ENCODE measurements at regions not wholly inside any gene's neighbourhood (a gene's known extent, or its start where the extent isn't known, plus 50 kb on each side); places are given as distances from the start of the nearest gene placed in this dataset.

GRCh38 chr16:86862595-86863280, 284.4 kb downstream of the FOXL1 start:
- intact Hi-C loops (cut with micrococcal nuclease), result no loop called here
- DNase-seq (ENCODE audit: low spot score), result no peak
- Mint-ChIP-seq H3K4me3 (ENCODE audit: low read depth) (no peak overlapping the region), H3K36me3 (ENCODE audit: low read depth) (no peaks in the 10 kb centered on the region), H3K4me1 (ENCODE audit: low read depth) (no peaks in the 10 kb centered on the region), H3K27ac (no peak overlapping the region), H3K9me3 (no peaks in the 10 kb centered on the region), H3K27me3 (ENCODE audit: low read depth) (no peaks in the 10 kb centered on the region)

- no peaks in the 10 kb centered on the region for H3K27me3 Mint-ChIP-seq (ENCODE audit: low read depth)
- no peak overlapping the region for H3K4me3 Mint-ChIP-seq (ENCODE audit: low read depth)
- no peaks in the 10 kb centered on the region for H3K4me1 Mint-ChIP-seq (ENCODE audit: low read depth)
- H3K9me3 Mint-ChIP-seq, result no peaks in the 10 kb centered on the region
- DNase-seq (ENCODE audit: low spot score), result no peak
- no peaks in the 10 kb centered on the region for H3K36me3 Mint-ChIP-seq (ENCODE audit: low read depth)
- H3K27ac Mint-ChIP-seq, result no peak overlapping the region
- intact Hi-C loops (cut with micrococcal nuclease), result no loop called here
Observed at GRCh38 chr16:86863609-86864008, 285.3 kb downstream of the FOXL1 start.

GRCh38 chr16:86864586-86864985, 286.2 kb downstream of the FOXL1 start:
- H3K27ac Mint-ChIP-seq, result no peak overlapping the region
- no peaks in the 10 kb centered on the region for H3K9me3 Mint-ChIP-seq
- DNase-seq (ENCODE audit: low spot score), result no peak
- intact Hi-C loops (cut with micrococcal nuclease), result no loop called here
- H3K4me1 Mint-ChIP-seq (ENCODE audit: low read depth), result no peaks in the 10 kb centered on the region
- no peaks in the 10 kb centered on the region for H3K36me3 Mint-ChIP-seq (ENCODE audit: low read depth)
- H3K4me3 Mint-ChIP-seq (ENCODE audit: low read depth), result no peak overlapping the region
- no peaks in the 10 kb centered on the region for H3K27me3 Mint-ChIP-seq (ENCODE audit: low read depth)

DNA sequence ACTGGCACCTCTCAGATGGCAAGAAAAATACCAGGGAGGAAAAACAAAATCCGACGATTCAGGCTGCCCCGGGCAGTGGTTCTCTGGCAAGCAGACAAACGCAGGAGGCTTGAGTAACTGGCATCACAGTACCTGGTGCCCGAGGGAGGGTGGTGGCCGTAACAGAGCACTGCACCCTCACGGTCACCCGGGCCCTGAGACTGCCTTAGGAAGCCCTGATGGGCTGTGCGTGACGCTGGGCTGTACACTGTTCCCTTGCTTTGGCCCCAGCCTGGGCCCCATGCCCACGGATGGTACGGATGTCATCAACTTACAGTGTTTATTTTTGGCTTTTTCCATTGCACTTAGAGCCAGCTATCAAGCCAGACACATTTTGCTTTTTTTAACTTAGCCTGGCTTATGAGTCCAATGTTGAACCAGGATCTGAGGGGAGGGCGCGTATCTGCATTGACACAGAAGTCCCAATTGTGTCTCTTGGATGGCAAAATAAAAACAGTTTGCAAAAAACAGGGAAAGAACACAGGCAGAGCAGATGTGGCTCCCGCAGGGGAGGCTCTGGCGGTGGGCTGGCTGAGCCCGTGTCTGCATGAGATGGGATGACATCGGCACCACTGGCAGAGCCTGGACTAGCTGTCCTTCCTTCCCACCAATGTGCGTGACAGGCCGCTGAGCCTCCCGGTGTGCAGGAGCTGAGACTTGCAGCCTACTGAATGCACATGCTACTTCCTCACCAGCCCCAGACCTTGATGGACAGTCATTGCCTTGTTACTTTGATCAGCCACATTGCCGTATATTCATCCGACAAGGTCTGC, 287.7 kb downstream of the FOXL1 start:
- DNase-seq (ENCODE audit: low spot score), result no peak
- no peaks in the 10 kb centered on the region for H3K9me3 Mint-ChIP-seq
- H3K27me3 Mint-ChIP-seq (ENCODE audit: low read depth), result no peaks in the 10 kb centered on the region
- no peaks in the 10 kb centered on the region for H3K4me1 Mint-ChIP-seq (ENCODE audit: low read depth)
- no peaks in the 10 kb centered on the region for H3K36me3 Mint-ChIP-seq (ENCODE audit: low read depth)
- H3K4me3 Mint-ChIP-seq (ENCODE audit: low read depth), result no peak overlapping the region
- intact Hi-C loops (cut with micrococcal nuclease), result no loop called here
- H3K27ac Mint-ChIP-seq, result no peak overlapping the region

- Mint-ChIP-seq H3K4me3 (ENCODE audit: low read depth) (no peak overlapping the region), H3K9me3 (no peaks in the 10 kb centered on the region), H3K27ac (no peak overlapping the region), H3K27me3 (ENCODE audit: low read depth) (no peaks in the 10 kb centered on the region), H3K36me3 (ENCODE audit: low read depth) (no peaks in the 10 kb centered on the region), H3K4me1 (ENCODE audit: low read depth) (no peaks in the 10 kb centered on the region)
- no peak for DNase-seq (ENCODE audit: low spot score)
- intact Hi-C loops (cut with micrococcal nuclease), result no loop called here
Observed at GRCh38 chr16:86866986-86867722, 288.8 kb downstream of the FOXL1 start.

DNA sequence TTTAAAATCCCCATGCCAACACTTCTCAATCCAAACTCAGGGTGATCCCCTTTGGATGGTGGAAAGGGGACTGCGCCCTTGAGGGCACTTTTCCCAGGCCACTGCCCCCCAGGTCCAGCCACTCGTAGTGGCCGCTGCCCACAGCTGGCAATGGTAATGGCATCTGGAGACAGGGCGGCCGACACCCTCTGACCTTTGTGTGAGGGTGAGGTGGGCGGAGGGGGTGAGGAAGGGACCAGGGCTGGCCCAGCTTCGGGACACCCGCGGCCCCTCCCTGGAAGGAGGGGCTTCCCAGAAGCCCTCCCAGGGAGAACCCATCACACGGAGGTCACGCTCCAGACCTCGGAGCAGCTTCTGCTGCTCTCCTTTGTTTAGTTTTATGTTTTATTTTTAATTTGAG, 289.7 kb downstream of the FOXL1 start:
- no peak overlapping the region for H3K27ac Mint-ChIP-seq
- H3K4me1 Mint-ChIP-seq (ENCODE audit: low read depth), result no peaks in the 10 kb centered on the region
- intact Hi-C loops (cut with micrococcal nuclease), result no loop called here
- H3K4me3 Mint-ChIP-seq (ENCODE audit: low read depth), result no peak overlapping the region
- no peak for DNase-seq (ENCODE audit: low spot score)
- no peaks in the 10 kb centered on the region for H3K36me3 Mint-ChIP-seq (ENCODE audit: low read depth)
- no peaks in the 10 kb centered on the region for H3K9me3 Mint-ChIP-seq
- H3K27me3 Mint-ChIP-seq (ENCODE audit: low read depth), result no peaks in the 10 kb centered on the region

DNA sequence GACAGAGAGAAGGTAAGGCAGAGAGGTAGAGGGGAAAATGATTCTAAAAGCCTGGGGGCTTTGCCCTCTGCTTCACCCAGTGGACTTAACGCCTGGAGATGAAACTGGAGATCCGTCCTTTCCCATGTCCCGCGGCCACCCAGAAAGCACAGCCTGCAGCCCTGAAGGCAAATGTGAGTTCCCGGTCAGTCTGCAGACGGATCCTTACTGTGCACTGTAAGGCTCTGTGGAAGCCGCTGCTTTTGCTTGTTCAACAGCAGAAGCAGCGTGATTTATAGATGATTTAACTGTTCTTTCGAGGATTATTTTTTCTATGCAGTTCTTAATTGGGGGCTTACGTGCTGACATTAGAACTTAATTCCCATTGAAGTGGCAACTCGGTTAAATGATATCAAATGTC, 290.4 kb downstream of the FOXL1 start:
- no peak overlapping the region for H3K4me3 Mint-ChIP-seq (ENCODE audit: low read depth)
- no peak overlapping the region for H3K27ac Mint-ChIP-seq
- no peaks in the 10 kb centered on the region for H3K36me3 Mint-ChIP-seq (ENCODE audit: low read depth)
- no peak for DNase-seq (ENCODE audit: low spot score)
- no peaks in the 10 kb centered on the region for H3K9me3 Mint-ChIP-seq
- no peaks in the 10 kb centered on the region for H3K4me1 Mint-ChIP-seq (ENCODE audit: low read depth)
- intact Hi-C loops (cut with micrococcal nuclease), result no loop called here
- H3K27me3 Mint-ChIP-seq (ENCODE audit: low read depth), result no peaks in the 10 kb centered on the region

- no peak for DNase-seq (ENCODE audit: low spot score)
- Mint-ChIP-seq H3K4me1 (ENCODE audit: low read depth) (no peaks in the 10 kb centered on the region), H3K9me3 (no peaks in the 10 kb centered on the region), H3K27ac (no peak overlapping the region), H3K27me3 (ENCODE audit: low read depth) (no peaks in the 10 kb centered on the region), H3K36me3 (ENCODE audit: low read depth) (no peaks in the 10 kb centered on the region), H3K4me3 (ENCODE audit: low read depth) (no peak overlapping the region)
- intact Hi-C loops (cut with micrococcal nuclease), result no loop called here
Observed at GRCh38 chr16:86869288-86870022, 291.1 kb downstream of the FOXL1 start.

DNA sequence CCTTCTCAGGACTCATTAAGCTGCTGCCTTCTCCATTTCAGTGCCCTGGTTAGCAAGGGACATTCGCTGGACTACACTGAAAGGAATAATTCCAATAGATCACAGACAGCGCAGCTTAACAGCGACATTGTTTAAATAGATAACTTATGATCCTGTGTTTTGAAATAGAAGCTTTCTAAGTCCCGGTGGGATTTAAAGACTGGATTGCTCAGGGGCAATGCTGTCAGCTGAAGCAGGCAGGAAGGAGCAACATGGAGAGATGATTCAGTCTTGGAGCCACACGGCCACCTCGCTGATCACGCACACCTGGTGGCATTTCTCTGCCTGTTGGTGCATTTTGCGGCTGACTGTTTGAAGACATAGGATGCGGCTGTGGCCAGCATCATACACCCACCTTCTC, 292.0 kb downstream of the FOXL1 start:
- DNase-seq (ENCODE audit: low spot score), result no peak
- Mint-ChIP-seq H3K4me3 (ENCODE audit: low read depth) (no peak overlapping the region), H3K36me3 (ENCODE audit: low read depth) (no peaks in the 10 kb centered on the region), H3K27ac (no peak overlapping the region), H3K9me3 (no peaks in the 10 kb centered on the region), H3K4me1 (ENCODE audit: low read depth) (no peaks in the 10 kb centered on the region), H3K27me3 (ENCODE audit: low read depth) (no peaks in the 10 kb centered on the region)
- intact Hi-C loops (cut with micrococcal nuclease), result no loop called here

DNA sequence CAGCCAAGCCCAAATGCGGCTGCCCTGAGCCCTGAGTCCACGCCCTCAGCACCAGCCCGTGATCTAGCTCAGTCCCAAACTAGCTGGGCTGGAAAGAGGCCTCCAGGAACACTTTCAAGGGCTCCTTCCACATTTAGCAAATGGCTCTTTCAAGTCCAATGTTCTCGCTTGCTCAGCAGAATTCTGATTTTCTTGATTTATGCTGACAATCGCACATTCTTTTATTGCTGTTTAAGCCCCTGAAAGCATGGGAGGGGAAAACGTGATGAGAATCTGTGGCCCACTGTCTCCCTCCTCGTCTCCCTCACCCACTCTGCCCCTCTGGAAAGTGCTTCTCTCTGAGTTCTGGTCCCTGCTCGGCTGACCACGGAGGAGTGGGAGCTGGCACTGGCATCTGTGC, 293.8 kb downstream of the FOXL1 start:
- Mint-ChIP-seq H3K4me3 (ENCODE audit: low read depth) (no peak overlapping the region), H3K27ac (no peak overlapping the region), H3K27me3 (ENCODE audit: low read depth) (peaks cover 8% of the 10 kb centered on the region), H3K4me1 (ENCODE audit: low read depth) (no peaks in the 10 kb centered on the region), H3K9me3 (no peaks in the 10 kb centered on the region), H3K36me3 (ENCODE audit: low read depth) (no peaks in the 10 kb centered on the region)
- DNase-seq (ENCODE audit: low spot score), result no peak
- intact Hi-C loops (cut with micrococcal nuclease), result no loop called here

- no peaks in the 10 kb centered on the region for H3K36me3 Mint-ChIP-seq (ENCODE audit: low read depth)
- H3K4me1 Mint-ChIP-seq (ENCODE audit: low read depth), result no peaks in the 10 kb centered on the region
- peaks cover 14% of the 10 kb centered on the region for H3K27me3 Mint-ChIP-seq (ENCODE audit: low read depth)
- H3K9me3 Mint-ChIP-seq, result no peaks in the 10 kb centered on the region
- H3K4me3 Mint-ChIP-seq (ENCODE audit: low read depth), result no peak overlapping the region
- DNase-seq (ENCODE audit: low spot score), result no peak
- no peak overlapping the region for H3K27ac Mint-ChIP-seq
- intact Hi-C loops (cut with micrococcal nuclease), result no loop called here
Observed at GRCh38 chr16:86872833-86873232, 294.5 kb downstream of the FOXL1 start.

DNA sequence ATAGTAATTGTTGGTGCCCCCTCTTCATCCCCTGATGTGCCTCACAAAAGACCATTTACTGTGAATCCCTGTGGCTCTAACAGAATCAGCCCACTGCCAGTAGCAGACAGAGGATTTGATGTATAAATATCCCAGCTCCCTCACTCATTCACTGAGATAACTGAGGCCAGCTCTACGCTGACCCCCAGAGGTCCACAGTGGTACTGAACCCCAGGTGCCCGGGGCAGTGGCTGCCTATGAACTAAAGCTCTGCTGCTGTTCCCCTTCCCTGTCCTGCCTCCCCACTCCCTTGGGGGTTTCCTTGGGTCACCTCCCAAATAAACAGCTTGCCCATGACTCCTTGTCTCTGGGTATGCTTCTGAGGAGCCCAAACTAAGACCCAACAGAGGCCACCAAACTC, 295.8 kb downstream of the FOXL1 start:
- peaks cover 26% of the 10 kb centered on the region for H3K27me3 Mint-ChIP-seq (ENCODE audit: low read depth)
- no peaks in the 10 kb centered on the region for H3K9me3 Mint-ChIP-seq
- H3K27ac Mint-ChIP-seq, result no peak overlapping the region
- peak; percentile 15 for DNase-seq (ENCODE audit: low spot score)
- intact Hi-C loops (cut with micrococcal nuclease), result loop anchor here (2.0 kb wide), 1 partner anchor 309 kb away; no protein-coding TSS in a partner anchor
- no peaks in the 10 kb centered on the region for H3K4me1 Mint-ChIP-seq (ENCODE audit: low read depth)
- H3K36me3 Mint-ChIP-seq (ENCODE audit: low read depth), result no peaks in the 10 kb centered on the region
- no peak overlapping the region for H3K4me3 Mint-ChIP-seq (ENCODE audit: low read depth)

Measured in activated T-helper 2 cell treated with anti-CD3 and anti-CD28 coated beads, Interferon-gamma antibody, Interleukin-2, Interleukin-4, amounts not matched to agents 10 μg/mL and 5 μg/mL and 100 μg/mL, durations not matched to agents 14 hours and 24 hours and 36 hours (primary cell).